WI38 (cell line): ENCODE measurements at regions not wholly inside any gene's neighbourhood (a gene's known extent, or its start where the extent isn't known, plus 50 kb on each side); places are given as distances from the start of the nearest gene placed in this dataset.

Experiments
- H3K4me3 ChIP-seq: 2 replicates; pipeline ENCODE4 v1.5.1; 2011; ENCODE audit warnings: low read depth, mild to moderate bottlenecking, control low read depth, low read length
- TF ChIP-seq, protein P1 (sequence below): IDR thresholded peaks from 2 replicates; pipeline ENCODE4 v1.5.1; 2012; ENCODE audit warnings: low read depth, mild to moderate bottlenecking, control low read depth, low read length

DNA sequence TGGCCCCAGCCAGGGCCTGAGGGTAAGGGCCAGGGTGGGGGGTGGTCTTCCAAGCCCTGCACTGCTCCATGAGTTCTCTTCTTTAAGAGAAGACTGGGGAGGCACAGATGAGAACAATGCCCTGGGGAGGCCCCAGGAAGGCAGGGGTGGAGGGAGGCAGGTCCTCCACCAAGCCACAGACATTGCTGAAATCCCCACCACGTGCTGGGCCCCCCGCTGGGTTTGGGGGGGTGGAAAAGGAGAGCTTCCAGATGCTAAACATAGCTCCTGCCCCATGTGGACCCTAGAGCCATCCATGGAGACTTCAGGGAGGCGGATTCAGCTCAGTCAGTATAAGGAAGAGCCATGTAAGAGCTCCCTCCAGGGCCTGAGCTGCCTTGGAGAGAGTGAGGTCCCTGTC, 157.8 kb upstream of the LINGO1 start:
- no peak overlapping the region for H3K4me3 ChIP-seq

DNA sequence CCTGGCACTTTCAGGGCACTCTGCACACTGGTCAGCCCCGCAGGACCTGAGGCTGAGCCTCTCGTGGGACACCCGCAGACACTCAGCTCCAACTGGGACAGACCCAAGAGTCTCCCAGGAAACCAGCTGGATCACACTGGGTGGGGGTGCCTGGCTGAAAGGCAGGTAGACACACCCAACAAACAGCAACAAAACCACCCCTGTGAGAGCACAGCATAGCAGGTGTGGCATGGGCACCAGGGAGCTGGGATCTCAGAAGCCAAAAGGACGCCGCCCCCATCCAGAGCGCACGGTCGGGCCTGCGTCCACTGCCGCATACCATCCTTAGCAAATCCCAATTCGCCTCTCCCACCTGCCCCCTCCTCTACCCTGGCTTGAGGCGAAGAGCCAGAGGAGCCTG, 154.2 kb upstream of the LINGO1 start:
- no peak overlapping the region for H3K4me3 ChIP-seq
- TF ChIP-seq, protein P1, sequence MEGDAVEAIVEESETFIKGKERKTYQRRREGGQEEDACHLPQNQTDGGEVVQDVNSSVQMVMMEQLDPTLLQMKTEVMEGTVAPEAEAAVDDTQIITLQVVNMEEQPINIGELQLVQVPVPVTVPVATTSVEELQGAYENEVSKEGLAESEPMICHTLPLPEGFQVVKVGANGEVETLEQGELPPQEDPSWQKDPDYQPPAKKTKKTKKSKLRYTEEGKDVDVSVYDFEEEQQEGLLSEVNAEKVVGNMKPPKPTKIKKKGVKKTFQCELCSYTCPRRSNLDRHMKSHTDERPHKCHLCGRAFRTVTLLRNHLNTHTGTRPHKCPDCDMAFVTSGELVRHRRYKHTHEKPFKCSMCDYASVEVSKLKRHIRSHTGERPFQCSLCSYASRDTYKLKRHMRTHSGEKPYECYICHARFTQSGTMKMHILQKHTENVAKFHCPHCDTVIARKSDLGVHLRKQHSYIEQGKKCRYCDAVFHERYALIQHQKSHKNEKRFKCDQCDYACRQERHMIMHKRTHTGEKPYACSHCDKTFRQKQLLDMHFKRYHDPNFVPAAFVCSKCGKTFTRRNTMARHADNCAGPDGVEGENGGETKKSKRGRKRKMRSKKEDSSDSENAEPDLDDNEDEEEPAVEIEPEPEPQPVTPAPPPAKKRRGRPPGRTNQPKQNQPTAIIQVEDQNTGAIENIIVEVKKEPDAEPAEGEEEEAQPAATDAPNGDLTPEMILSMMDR = no peak

More for the DNA sequence above, 157.8 kb upstream of the LINGO1 start:
- TF ChIP-seq, protein P1 = no peak

DNA sequence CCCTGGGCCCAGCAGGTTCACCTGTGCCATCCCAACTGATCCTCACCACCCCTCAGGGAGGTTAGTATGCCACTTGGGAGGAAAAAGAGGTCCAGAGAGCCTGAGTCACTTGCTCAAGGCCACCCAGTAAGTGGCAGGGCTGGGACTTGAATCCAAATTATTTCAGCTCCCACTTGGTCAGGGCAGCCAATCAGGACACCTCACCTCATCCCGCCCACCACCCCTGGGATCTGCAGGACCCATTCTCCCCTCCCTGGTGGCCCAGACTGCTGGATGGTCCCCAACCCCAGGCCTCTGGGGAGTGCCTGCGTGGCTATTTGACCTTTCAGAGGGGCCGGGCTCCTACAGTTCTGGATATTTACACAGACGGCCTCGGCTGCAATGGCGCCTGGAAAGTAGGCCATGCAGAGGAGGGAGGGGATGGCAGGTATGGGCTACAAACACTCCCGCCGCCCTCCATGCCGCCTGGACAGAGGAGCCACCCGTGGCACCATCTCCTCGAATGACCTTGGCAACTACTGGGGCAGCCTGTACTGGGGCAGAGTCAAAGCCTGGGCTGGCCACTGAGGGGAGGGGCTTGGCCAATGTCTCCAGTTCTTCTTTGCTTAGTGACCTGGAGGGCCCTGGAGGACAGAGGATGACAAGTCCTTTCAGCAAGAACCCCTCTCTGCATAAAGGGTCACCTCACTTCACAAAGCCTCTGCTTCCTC, 153.6 kb upstream of the LINGO1 start:
- H3K4me3 ChIP-seq = no peak overlapping the region
- TF ChIP-seq, protein P1 = no peak

DNA sequence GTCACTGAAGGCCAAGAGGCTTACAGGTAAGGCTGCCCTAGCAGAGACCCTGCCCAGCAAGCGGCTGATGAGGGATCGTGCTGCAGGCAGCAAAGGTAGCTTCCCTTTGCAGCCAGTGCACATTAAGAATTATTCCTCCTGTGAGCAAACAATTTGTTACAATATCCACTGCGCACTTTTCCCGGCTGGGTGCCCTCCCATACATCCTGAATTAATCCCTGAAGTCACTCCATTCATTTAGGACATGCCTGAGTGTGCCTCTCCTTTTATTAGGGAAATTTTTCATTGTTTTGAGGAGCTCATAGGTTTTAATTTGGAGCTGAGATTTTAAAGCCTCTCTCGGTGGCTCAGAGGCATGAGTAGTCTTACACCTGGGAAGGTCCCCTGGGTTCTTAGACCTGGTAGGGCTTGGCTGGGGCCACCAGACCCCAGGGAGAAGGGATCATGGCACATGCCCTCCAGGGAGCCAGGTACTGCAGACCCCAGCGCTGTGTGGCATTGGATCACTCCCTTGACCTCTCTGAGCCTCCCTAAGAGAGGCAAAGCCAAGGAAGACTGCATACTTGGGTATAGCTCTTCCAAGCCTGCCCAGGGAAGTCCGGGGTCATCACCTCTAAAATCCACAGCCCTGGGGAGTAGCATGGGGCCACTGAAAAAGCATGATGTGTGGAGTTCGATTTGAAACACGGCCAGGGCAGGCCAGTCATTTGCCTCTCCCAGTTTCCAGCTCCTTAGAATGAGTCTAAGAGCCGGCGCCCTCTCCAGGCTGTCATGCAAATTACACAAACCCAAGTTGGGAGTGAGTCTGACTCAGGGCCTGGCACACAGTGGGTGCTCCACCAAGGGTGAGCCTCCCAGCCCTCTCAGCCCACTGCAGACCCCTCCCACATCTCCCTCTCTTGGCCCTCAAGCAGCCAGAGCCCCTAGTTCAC, 151.9 kb upstream of the LINGO1 start:
- no peak overlapping the region for H3K4me3 ChIP-seq
- TF ChIP-seq, protein P1 = peak; percentile 40

DNA sequence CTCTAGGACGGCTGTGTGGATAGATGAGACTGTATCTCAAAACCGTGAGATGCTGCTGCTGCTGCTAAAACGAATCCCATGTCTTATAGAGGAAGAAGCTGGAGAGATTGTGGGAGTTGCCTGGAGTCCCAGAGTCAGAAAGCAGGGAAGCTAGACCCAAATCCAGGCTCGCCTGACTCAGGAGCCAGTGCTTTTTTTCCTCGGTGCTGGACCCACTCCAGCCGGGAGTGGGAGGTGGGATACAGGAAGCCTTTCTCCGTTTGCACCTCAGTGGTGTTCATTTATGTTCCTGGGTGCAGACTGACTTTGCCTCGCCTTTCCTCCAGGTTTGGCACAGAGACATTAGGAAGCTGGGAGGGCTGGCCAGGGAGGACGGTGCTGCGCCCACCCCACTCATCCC, 150.9 kb upstream of the LINGO1 start:
- no peak overlapping the region for H3K4me3 ChIP-seq
- TF ChIP-seq, protein P1 = no peak

DNA sequence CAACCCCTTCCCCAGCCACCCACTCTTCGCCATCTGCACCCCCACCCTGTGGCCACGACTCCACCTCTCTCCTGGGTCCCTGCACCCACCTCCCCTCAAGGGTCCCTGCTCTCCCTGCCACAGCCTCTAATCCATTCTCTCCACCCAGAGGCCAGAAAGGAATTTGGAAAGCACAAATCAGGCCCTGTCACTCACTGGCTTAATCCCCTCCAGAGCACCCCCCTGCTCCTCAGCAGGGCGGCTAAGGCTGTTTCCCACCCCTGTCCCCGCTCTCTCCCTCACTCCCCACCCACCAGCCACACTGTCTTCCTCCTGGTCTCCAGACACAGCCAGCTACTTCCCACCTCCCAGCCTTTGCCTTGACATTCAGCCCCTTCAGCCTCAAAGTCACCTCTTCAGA, 150.0 kb upstream of the LINGO1 start:
- H3K4me3 ChIP-seq = no peak overlapping the region
- TF ChIP-seq, protein P1 = no peak

DNA sequence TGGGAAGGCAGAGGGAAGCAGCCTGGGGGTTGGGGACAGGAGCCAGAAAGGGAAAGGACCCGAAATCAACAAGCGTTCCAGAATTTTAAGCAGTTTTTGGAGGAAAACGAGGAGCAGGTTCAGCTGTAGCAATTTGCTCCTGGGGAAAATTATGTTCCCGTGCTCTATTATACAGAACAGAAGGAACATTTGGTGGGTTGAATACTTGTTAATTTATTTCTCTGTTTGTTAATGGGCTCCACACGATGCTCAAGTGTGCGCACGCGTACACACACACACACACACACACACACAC, 149.2 kb upstream of the LINGO1 start:
- TF ChIP-seq, protein P1 = no peak
- no peak overlapping the region for H3K4me3 ChIP-seq
